ENCODE measurements at regions not wholly inside any gene's neighbourhood (a gene's known extent, or its start where the extent isn't known, plus 50 kb on each side); places are given as distances from the start of the nearest gene placed in this dataset.

DNA sequence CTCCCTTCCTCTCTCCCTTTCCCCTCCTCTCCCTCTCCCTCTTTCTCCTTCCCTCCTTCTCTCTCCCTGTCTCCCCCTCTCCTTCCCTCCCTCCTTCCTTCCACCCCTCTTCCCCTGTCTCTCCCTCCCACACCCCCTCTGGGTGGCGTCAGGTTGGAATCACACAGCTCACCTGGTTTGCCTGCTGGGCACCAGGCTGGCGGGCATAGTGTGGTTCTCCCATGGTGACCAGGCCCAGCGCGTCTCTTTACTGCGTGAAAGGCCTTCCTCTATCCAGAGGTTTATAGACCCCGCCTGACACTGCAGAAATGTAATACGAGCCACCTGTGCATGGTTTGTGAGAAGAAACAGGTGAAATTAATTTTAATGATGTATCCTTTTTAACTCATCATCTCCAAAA, 76.2 kb downstream of the MRPL36 start:
- TF ChIP-seq ZNF565 (CRISPR knock-in tag; conservative IDR thresholded peaks at IDR 0.05; ENCODE audit: low read depth) (no peak), ZC3H10 (CRISPR knock-in tag; IDR thresholded peaks at IDR 0.05) (no peak), ZFP3 (CRISPR knock-in tag; IDR thresholded peaks at IDR 0.05) (no peak)
- TF ChIP-seq, protein P1, sequence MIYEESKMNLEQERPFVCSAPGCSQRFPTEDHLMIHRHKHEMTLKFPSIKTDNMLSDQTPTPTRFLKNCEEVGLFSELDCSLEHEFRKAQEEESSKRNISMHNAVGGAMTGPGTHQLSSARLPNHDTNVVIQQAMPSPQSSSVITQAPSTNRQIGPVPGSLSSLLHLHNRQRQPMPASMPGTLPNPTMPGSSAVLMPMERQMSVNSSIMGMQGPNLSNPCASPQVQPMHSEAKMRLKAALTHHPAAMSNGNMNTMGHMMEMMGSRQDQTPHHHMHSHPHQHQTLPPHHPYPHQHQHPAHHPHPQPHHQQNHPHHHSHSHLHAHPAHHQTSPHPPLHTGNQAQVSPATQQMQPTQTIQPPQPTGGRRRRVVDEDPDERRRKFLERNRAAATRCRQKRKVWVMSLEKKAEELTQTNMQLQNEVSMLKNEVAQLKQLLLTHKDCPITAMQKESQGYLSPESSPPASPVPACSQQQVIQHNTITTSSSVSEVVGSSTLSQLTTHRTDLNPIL (CRISPR knock-in tag; IDR thresholded peaks at IDR 0.05; ENCODE audit: low read depth) = no peak
- TF ChIP-seq, protein P2, sequence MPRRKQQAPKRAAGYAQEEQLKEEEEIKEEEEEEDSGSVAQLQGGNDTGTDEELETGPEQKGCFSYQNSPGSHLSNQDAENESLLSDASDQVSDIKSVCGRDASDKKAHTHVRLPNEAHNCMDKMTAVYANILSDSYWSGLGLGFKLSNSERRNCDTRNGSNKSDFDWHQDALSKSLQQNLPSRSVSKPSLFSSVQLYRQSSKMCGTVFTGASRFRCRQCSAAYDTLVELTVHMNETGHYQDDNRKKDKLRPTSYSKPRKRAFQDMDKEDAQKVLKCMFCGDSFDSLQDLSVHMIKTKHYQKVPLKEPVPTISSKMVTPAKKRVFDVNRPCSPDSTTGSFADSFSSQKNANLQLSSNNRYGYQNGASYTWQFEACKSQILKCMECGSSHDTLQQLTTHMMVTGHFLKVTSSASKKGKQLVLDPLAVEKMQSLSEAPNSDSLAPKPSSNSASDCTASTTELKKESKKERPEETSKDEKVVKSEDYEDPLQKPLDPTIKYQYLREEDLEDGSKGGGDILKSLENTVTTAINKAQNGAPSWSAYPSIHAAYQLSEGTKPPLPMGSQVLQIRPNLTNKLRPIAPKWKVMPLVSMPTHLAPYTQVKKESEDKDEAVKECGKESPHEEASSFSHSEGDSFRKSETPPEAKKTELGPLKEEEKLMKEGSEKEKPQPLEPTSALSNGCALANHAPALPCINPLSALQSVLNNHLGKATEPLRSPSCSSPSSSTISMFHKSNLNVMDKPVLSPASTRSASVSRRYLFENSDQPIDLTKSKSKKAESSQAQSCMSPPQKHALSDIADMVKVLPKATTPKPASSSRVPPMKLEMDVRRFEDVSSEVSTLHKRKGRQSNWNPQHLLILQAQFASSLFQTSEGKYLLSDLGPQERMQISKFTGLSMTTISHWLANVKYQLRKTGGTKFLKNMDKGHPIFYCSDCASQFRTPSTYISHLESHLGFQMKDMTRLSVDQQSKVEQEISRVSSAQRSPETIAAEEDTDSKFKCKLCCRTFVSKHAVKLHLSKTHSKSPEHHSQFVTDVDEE (CRISPR knock-in tag; IDR thresholded peaks at IDR 0.05) = no peak

DNA sequence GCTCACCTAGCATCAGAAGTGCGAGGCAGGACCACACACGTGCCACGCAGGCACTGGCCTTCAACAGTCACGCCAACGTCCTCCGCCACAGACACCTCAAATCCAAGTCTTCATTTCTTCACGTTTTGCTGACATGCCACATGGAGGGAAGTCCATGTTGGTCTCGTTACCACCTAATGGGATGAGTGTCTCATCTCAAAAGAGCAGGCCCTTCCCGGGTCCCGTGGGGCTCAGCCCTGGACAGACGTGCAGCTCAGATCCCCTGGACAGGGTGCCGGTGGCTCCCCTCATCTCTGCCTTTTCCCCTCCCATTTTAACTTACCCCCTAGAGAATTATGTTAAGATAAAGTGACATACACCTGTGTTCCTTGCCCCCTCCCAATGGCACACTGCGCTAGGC, 76.8 kb downstream of the MRPL36 start:
- TF ChIP-seq ISL1 (CRISPR knock-in tag; IDR thresholded peaks at IDR 0.05) = no peak
- TF ChIP-seq, protein P3, sequence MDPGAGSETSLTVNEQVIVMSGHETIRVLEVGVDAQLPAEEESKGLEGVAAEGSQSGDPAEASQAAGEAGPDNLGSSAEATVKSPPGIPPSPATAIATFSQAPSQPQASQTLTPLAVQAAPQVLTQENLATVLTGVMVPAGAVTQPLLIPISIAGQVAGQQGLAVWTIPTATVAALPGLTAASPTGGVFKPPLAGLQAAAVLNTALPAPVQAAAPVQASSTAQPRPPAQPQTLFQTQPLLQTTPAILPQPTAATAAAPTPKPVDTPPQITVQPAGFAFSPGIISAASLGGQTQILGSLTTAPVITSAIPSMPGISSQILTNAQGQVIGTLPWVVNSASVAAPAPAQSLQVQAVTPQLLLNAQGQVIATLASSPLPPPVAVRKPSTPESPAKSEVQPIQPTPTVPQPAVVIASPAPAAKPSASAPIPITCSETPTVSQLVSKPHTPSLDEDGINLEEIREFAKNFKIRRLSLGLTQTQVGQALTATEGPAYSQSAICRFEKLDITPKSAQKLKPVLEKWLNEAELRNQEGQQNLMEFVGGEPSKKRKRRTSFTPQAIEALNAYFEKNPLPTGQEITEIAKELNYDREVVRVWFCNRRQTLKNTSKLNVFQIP (CRISPR knock-in tag; IDR thresholded peaks at IDR 0.05; ENCODE audit: borderline replicate concordance, low read depth) = no peak
- TF ChIP-seq ZNF565 (CRISPR knock-in tag; conservative IDR thresholded peaks at IDR 0.05; ENCODE audit: low read depth) = no peak
- TF ChIP-seq ESRRG (CRISPR knock-in tag; IDR thresholded peaks at IDR 0.05) = no peak
- no peak for TF ChIP-seq GLIS3 (CRISPR knock-in tag; IDR thresholded peaks at IDR 0.05)
- no peak for TF ChIP-seq ZNF8 (CRISPR knock-in tag; IDR thresholded peaks at IDR 0.05)
- TF ChIP-seq OSR1 (CRISPR knock-in tag; IDR thresholded peaks at IDR 0.05) = no peak
- no peak for TF ChIP-seq TCF4 (CRISPR knock-in tag; IDR thresholded peaks at IDR 0.05; ENCODE audit: borderline replicate concordance)
- ATAC-seq = no peak

More for the DNA sequence above, 76.2 kb downstream of the MRPL36 start:
- ATAC-seq = no peak

DNA sequence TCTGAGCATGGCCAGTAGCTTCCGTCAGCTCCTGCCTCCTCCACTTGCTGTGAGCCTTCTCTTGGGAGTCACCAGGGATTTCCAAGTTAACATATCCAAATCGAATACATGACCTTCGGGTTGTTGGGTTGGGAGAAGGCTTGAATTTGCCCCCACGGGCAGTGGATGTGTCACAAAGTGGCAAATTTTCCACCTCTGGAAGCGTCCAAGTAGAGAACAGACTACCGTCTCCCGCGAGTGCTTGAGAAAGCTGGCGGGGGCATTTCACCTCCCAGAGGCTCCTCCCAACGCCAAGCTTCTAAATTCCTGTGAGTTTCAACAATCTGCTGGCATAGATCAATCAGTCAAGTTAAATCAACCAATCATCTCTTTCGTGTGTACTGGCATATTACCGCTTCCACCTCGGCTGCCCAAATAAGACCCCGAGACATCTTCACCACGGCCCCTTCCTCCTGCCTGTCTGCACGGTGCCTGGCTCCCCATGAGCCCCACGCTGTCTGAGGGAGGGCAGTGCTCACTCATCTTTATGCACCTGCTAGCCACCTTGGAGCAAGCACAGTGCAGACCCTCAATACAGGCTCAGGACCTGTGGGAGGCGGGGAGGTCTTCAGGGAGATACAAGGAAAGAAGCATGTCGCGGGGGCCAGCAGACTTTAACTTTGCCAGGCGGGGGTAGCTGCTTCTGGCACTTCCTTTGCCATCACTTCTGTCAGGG, 79.1 kb downstream of the MRPL36 start:
- no peak for ATAC-seq
- TF ChIP-seq ZFP30 (CRISPR knock-in tag; IDR thresholded peaks at IDR 0.05) (no peak), BACH2 (CRISPR knock-in tag; IDR thresholded peaks at IDR 0.05; ENCODE audit: borderline replicate concordance) (no peak), PPARA (CRISPR knock-in tag; IDR thresholded peaks at IDR 0.05; ENCODE audit: borderline replicate concordance) (no peak), ISL1 (CRISPR knock-in tag; IDR thresholded peaks at IDR 0.05) (no peak), RARB (CRISPR knock-in tag; IDR thresholded peaks at IDR 0.05) (no peak), ZNF8 (CRISPR knock-in tag; IDR thresholded peaks at IDR 0.05) (no peak), GLIS3 (CRISPR knock-in tag; IDR thresholded peaks at IDR 0.05) (no peak), ZNF565 (CRISPR knock-in tag; conservative IDR thresholded peaks at IDR 0.05; ENCODE audit: low read depth) (no peak), OSR1 (CRISPR knock-in tag; IDR thresholded peaks at IDR 0.05) (no peak)
- TF ChIP-seq, protein P2 (CRISPR knock-in tag; IDR thresholded peaks at IDR 0.05) = no peak
- TF ChIP-seq, protein P4, sequence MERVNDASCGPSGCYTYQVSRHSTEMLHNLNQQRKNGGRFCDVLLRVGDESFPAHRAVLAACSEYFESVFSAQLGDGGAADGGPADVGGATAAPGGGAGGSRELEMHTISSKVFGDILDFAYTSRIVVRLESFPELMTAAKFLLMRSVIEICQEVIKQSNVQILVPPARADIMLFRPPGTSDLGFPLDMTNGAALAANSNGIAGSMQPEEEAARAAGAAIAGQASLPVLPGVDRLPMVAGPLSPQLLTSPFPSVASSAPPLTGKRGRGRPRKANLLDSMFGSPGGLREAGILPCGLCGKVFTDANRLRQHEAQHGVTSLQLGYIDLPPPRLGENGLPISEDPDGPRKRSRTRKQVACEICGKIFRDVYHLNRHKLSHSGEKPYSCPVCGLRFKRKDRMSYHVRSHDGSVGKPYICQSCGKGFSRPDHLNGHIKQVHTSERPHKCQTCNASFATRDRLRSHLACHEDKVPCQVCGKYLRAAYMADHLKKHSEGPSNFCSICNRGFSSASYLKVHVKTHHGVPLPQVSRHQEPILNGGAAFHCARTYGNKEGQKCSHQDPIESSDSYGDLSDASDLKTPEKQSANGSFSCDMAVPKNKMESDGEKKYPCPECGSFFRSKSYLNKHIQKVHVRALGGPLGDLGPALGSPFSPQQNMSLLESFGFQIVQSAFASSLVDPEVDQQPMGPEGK (CRISPR knock-in tag; IDR thresholded peaks at IDR 0.05; ENCODE audit: borderline replicate concordance) = no peak
- TF ChIP-seq, protein P1 (CRISPR knock-in tag; IDR thresholded peaks at IDR 0.05; ENCODE audit: low read depth) = no peak
